ENCODE measurements at regions not wholly inside any gene's neighbourhood (a gene's known extent, or its start where the extent isn't known, plus 50 kb on each side); places are given as distances from the start of the nearest gene placed in this dataset.

DNA sequence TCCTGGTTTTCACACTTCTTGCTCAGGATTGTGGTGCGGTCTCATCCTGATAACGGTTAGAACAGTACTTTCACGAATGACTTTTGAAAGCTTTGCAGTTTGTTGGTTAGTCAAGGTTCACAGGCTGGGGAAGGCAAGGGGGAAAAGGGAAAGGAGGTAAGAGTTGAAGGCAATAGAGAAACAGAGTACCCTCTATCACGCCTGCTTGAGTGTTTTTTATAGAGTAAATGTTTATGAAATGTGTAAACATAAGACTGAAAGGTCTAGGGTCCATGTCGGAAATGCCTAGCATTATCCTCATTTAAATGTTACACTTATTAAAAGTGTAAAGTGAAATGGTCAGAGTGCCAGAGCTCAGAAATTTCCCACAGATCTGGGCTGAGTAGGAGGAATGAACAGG, 167.4 kb downstream of the URB2 start:
- no peak for DNase-seq (ENCODE audit: low read depth)
- TF ChIP-seq, protein P1, sequence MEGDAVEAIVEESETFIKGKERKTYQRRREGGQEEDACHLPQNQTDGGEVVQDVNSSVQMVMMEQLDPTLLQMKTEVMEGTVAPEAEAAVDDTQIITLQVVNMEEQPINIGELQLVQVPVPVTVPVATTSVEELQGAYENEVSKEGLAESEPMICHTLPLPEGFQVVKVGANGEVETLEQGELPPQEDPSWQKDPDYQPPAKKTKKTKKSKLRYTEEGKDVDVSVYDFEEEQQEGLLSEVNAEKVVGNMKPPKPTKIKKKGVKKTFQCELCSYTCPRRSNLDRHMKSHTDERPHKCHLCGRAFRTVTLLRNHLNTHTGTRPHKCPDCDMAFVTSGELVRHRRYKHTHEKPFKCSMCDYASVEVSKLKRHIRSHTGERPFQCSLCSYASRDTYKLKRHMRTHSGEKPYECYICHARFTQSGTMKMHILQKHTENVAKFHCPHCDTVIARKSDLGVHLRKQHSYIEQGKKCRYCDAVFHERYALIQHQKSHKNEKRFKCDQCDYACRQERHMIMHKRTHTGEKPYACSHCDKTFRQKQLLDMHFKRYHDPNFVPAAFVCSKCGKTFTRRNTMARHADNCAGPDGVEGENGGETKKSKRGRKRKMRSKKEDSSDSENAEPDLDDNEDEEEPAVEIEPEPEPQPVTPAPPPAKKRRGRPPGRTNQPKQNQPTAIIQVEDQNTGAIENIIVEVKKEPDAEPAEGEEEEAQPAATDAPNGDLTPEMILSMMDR (conservative IDR thresholded peaks at IDR 0.05; ENCODE audit: low read depth, low read length): no peak
- H3K4me3 ChIP-seq (ENCODE audit: low read depth, low read length): no peak overlapping the region

DNA sequence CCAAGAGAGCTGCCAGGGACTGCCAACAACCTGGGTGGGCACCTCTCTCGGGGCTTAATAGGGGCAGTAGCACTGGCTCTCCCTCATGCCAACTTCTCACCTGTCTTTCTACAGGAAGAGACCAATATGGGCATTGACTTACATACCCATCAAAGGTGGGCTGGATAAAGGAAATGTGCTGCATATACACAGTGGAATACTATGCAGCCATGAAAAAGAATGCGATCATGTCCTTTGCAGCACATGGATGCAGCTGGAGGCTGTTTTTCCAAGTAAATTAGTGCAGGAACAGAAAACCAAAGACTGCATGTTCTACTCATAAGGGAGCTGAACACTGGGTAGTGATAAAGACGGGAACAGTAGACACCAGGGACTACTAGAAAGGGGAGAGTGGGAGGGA, 172.5 kb downstream of the URB2 start:
- TF ChIP-seq, protein P1 (conservative IDR thresholded peaks at IDR 0.05; ENCODE audit: low read depth, low read length): no peak
- H3K4me3 ChIP-seq (ENCODE audit: low read depth, low read length): no peak overlapping the region
- DNase-seq (ENCODE audit: low read depth): no peak

DNA sequence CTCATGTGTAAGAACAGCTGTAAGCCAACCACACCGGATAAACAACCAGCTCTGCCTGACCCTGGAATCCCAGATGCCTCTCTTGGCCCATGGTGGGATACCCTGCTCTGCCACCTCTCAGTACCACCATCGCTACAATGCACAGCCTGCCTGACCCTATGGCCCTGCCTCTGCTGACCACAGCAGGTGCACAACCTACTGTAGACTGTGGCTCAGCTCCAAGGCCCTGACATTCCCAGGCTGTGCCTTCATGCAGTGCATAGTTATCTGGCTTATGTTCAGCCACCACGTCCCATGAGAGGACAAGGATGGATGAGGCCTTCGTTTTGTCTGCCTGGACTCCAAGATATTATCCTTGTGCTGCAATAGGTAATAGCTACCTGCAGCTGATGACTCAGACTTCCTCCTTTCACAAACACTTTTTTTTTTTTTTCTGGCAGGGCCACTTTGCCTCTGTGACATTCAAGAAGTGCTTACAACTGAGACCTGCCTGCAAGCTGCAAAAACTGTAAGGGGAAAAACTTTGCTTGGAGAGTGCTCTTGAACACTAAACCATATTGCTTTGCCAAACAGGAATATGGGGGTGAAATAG, 177.7 kb downstream of the URB2 start:
- DNase-seq (ENCODE audit: low read depth): no peak
- no peak overlapping the region for H3K4me3 ChIP-seq (ENCODE audit: low read depth, low read length)
- TF ChIP-seq, protein P1 (conservative IDR thresholded peaks at IDR 0.05; ENCODE audit: low read depth, low read length): no peak

DNA sequence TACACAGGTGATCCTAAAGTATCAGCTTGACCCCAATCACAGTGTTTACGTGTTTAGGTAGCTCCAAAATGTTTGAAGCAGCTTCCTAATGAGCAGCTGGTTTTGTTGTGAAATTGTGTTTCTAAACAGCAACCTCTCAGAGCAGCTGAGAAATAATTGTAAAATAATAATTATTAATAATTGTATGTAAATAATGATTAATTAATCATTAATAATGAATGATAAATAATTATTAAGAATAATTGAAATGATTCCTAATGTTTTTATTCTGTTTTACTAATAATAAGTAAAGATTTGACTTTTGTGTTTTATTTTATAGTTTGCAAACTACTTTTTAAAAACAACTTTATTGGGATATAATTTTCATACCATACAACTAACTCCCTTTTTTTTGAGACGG, 182.2 kb downstream of the URB2 start:
- TF ChIP-seq, protein P1 (conservative IDR thresholded peaks at IDR 0.05; ENCODE audit: low read depth, low read length): no peak
- no peak for DNase-seq (ENCODE audit: low read depth)
- H3K4me3 ChIP-seq (ENCODE audit: low read depth, low read length): no peak overlapping the region

DNA sequence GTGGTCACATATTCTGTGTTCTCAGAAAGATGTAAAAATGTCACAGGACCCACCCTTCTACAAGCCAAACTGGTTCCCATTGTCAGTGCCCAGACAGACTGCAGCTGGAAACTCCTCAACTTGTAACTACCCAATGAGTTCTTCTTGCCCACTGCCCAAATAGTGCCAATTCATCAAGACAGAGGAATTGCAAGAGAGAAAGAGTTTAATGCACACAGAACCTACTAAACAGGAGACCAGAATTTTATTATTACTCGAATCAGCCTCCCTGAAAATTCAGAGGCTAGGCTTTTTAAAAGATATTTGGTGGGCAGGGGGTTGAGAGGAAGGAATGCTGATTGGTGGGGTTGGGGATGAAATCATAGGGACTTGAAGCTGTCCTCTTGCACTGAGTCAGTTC, 184.1 kb downstream of the URB2 start:
- TF ChIP-seq, protein P1 (conservative IDR thresholded peaks at IDR 0.05; ENCODE audit: low read depth, low read length): no peak
- DNase-seq (ENCODE audit: low read depth): no peak
- H3K4me3 ChIP-seq (ENCODE audit: low read depth, low read length): no peak overlapping the region

DNA sequence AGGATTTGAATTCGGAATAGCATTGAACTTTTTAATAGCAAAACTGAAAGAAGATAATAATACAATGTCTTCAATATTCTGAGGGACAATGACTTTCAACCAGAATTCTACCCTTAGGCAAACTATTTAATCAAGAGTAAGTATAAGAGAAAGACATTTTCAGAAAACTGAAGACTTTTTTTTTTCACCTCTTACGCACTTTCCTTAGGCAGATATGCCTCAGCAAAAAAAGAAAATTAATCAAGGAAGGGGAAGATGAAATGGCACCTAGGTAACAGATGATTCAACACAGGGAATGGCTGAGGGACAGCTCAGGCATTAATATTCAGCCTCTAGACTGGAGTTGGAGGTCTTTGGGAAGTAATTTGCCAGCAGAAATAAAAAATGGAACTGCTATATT, 184.9 kb downstream of the URB2 start:
- TF ChIP-seq, protein P1 (conservative IDR thresholded peaks at IDR 0.05; ENCODE audit: low read depth, low read length): no peak
- DNase-seq (ENCODE audit: low read depth): no peak
- no peak overlapping the region for H3K4me3 ChIP-seq (ENCODE audit: low read depth, low read length)

DNA sequence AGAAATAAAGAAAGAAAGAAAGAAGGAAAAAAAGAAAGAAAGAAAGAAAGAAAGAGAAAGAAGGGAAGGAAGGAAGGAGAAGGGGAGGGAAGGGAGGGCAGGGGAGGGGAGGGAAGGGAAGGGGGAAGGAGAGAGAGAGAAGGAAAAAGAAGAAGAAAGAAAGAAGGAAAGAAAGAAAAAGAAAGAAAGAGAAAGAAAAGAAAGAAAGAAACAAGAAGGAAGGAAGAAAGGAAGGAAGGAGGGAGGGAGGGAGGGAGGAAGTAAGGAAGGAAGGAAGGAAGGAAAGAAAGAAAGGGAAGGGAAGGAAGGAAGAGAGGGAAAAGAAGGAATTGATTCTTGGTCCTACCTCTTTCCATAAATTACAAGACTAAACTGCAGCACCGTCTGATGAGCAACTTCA, 186.1 kb downstream of the URB2 start:
- TF ChIP-seq, protein P1 (conservative IDR thresholded peaks at IDR 0.05; ENCODE audit: low read depth, low read length): no peak
- DNase-seq (ENCODE audit: low read depth): no peak
- no peak overlapping the region for H3K4me3 ChIP-seq (ENCODE audit: low read depth, low read length)
